H1 (cell line): ENCODE measurements at regions not wholly inside any gene's neighbourhood (a gene's known extent, or its start where the extent isn't known, plus 50 kb on each side); places are given as distances from the start of the nearest gene placed in this dataset.

Experiments
- CTCF ChIA-PET: fragments of 300-600 bp; sonication (Branson Sonifier 250); formaldehyde crosslinking; loops from one replicate; lab custom pipeline; 2021; ENCODE audit not compliant: partially characterized antibody; lab: Charles Lee
- POLR2A ChIA-PET: fragments of 300-600 bp; sonication (Branson Sonifier 250); formaldehyde crosslinking; loops from one replicate; lab custom pipeline; 2021; ENCODE audit warnings: inconsistent platforms; ENCODE audit not compliant: partially characterized antibody; lab: Charles Lee
- DNase-seq, 2 experiments: peaks; one replicate each; pipeline versions ENCODE4 v3.0.0 to v3.0.0-alpha.2; 2010 to 2022; ENCODE audit warnings: low spot score in 2 of 2, low read depth in 1 of 2, mixed read lengths in 1 of 2
- FAIRE-seq: peaks from 2 replicates; lab custom pipeline; 2011; peaks lifted over from hg19 to GRCh38; lab: Jason Lieb, UNC
- H2AFZ ChIP-seq: 2 replicates; pipeline ENCODE4 v1.8.1; 2012; ENCODE audit warnings: low read length, inconsistent platforms
- H2AK5ac ChIP-seq: 2 replicates; pipeline ENCODE4 v1.6.1; 2013; ENCODE audit warnings: low read depth, low read length
- H2BK120ac ChIP-seq: replicated peaks from 2 replicates; pipeline ENCODE3; 2013; ENCODE audit warnings: low read depth, low read length, inconsistent platforms
- H2BK12ac ChIP-seq: 2 replicates; pipeline ENCODE4 v1.6.1; 2013; ENCODE audit warnings: low read depth, low read length
- H2BK15ac ChIP-seq: 2 replicates; pipeline ENCODE4 v1.6.1; 2013; ENCODE audit warnings: low read length
- H2BK20ac ChIP-seq: 2 replicates; pipeline ENCODE4 v1.6.1; 2013; ENCODE audit warnings: low read length
- H2BK5ac ChIP-seq: 2 replicates; pipeline ENCODE4 v1.6.1; 2013; ENCODE audit warnings: low read depth, low read length
- H3K14ac ChIP-seq: 2 replicates; pipeline ENCODE4 v1.6.1; 2013; ENCODE audit warnings: inconsistent platforms; ENCODE audit not compliant: insufficient read length
- H3K18ac ChIP-seq: 2 replicates; pipeline ENCODE4 v1.6.1; 2013; ENCODE audit warnings: low read length; ENCODE audit errors: extremely low read depth
- H3K23ac ChIP-seq: 2 replicates; pipeline ENCODE4 v1.6.1; 2013; ENCODE audit warnings: inconsistent platforms; ENCODE audit not compliant: insufficient read length
- H3K23me2 ChIP-seq: 2 replicates; pipeline ENCODE4 v1.6.1; 2013; ENCODE audit warnings: low read depth, low read length
- H3K27ac ChIP-seq: 2 replicates; pipeline ENCODE4 v1.6.1; 2011; ENCODE audit warnings: low read depth, low read length, inconsistent platforms
- H3K27me3 ChIP-seq, 4 experiments: replicated peaks in 1 of 4; 1 replicate in 1 of 4; 2 replicates in 3 of 4; pipeline versions ENCODE4 v1.6.1 to v1.8.1; 2011 to 2013; ENCODE audit warnings: low read length in 3 of 4, mild to moderate bottlenecking in 3 of 4, inconsistent platforms in 2 of 4, mixed read lengths in 2 of 4, moderate library complexity in 1 of 4; ENCODE audit not compliant: control insufficient read depth in 3 of 4, insufficient read depth in 3 of 4; ENCODE audit errors: extremely low read depth in 1 of 4
- H3K36me3 ChIP-seq, 4 experiments: 2 replicates each; pipeline versions ENCODE4 v1.6.1 to v1.8.1; 2011 to 2013; ENCODE audit warnings: mild to moderate bottlenecking in 4 of 4, low read length in 3 of 4, moderate library complexity in 2 of 4, control low read depth in 1 of 4, inconsistent platforms in 1 of 4; ENCODE audit not compliant: insufficient read depth in 4 of 4, control insufficient read depth in 2 of 4
- H3K4ac ChIP-seq: replicated peaks from 2 replicates; pipeline ENCODE3; 2013; ENCODE audit warnings: low read length, low read depth, mixed read lengths, inconsistent platforms; ENCODE audit not compliant: insufficient read length
- H3K4me1 ChIP-seq, 4 experiments: replicated peaks in 1 of 4; 1 replicate in 1 of 4; 2 replicates in 3 of 4; pipeline versions ENCODE4 v1.6.1 to v1.8.1; 2011 to 2013; ENCODE audit warnings: low read length in 3 of 4, inconsistent platforms in 2 of 4, mixed read lengths in 1 of 4; ENCODE audit not compliant: insufficient read depth in 4 of 4, control insufficient read depth in 3 of 4
- H3K4me2 ChIP-seq, 2 experiments: 2 replicates each; pipeline versions ENCODE4 v1.6.1 to v1.8.1; 2011 to 2013; ENCODE audit warnings: low read depth in 2 of 2, low read length in 2 of 2, control low read depth in 1 of 2, inconsistent platforms in 1 of 2, mild to moderate bottlenecking in 1 of 2; ENCODE audit not compliant: insufficient read depth in 1 of 2
- H3K4me3 ChIP-seq, 4 experiments: fragments of 200-600, 300-600 bp in 1 of 4; sonication (generic), shearing (Covaris generic), sonication (Bioruptor Twin) in 1 of 4; 2 replicates each; pipeline versions ENCODE4 v1.5.1 to v1.8.1; 2011 to 2016; ENCODE audit warnings: low read length in 4 of 4, low read depth in 3 of 4, control low read depth in 2 of 4, inconsistent platforms in 2 of 4, mild to moderate bottlenecking in 2 of 4, mixed read lengths in 1 of 4, moderate library complexity in 1 of 4; ENCODE audit not compliant: insufficient read depth in 2 of 4; ENCODE audit errors: extremely low read depth in 1 of 4
- H3K56ac ChIP-seq: replicated peaks from 2 replicates; pipeline ENCODE3; 2013; ENCODE audit warnings: low read depth, mild to moderate bottlenecking, mixed read lengths, low read length, inconsistent platforms; ENCODE audit not compliant: insufficient read length
- H3K79me1 ChIP-seq: 2 replicates; pipeline ENCODE4 v1.6.1; 2013; ENCODE audit warnings: low read depth, low read length, control low read depth
- H3K79me2 ChIP-seq, 2 experiments: 2 replicates each; pipeline versions ENCODE4 v1.6.1 to v1.8.1; 2012 to 2013; ENCODE audit warnings: low read length in 2 of 2, mild to moderate bottlenecking in 2 of 2, inconsistent platforms in 1 of 2; ENCODE audit not compliant: insufficient read depth in 2 of 2, control insufficient read depth in 1 of 2
- H3K9ac ChIP-seq, 4 experiments: replicated peaks in 1 of 4; 1 replicate in 1 of 4; 2 replicates in 3 of 4; pipeline versions ENCODE4 v1.6.1 to v1.8.1; 2011 to 2013; ENCODE audit warnings: low read depth in 3 of 4, low read length in 3 of 4, control low read depth in 2 of 4, mild to moderate bottlenecking in 2 of 4, moderate library complexity in 2 of 4, inconsistent platforms in 1 of 4; ENCODE audit errors: extremely low read depth in 1 of 4
- H3K9me3 ChIP-seq, 2 experiments: 2 replicates each; pipeline versions ENCODE4 v1.6.1 to v1.8.1; 2012 to 2013; ENCODE audit warnings: mild to moderate bottlenecking in 2 of 2, moderate library complexity in 2 of 2, control low read depth in 1 of 2, inconsistent platforms in 1 of 2, low read depth in 1 of 2, low read length in 1 of 2, mixed read lengths in 1 of 2; ENCODE audit not compliant: insufficient read depth in 2 of 2
- H4K20me1 ChIP-seq, 2 experiments: replicated peaks in 1 of 2; 2 replicates each; pipeline versions ENCODE3 to v1.8.1; 2011 to 2013; ENCODE audit warnings: inconsistent platforms in 2 of 2, low read length in 2 of 2, mild to moderate bottlenecking in 1 of 2; ENCODE audit not compliant: insufficient read depth in 2 of 2, control insufficient read depth in 1 of 2
- H4K5ac ChIP-seq: 2 replicates; pipeline ENCODE4 v1.6.1; 2013; ENCODE audit warnings: low read length, low read depth, mixed read lengths, inconsistent platforms; ENCODE audit not compliant: insufficient read length
- H4K8ac ChIP-seq: 2 replicates; pipeline ENCODE4 v1.8.0; 2013; ENCODE audit warnings: mild to moderate bottlenecking, moderate library complexity, low read length, inconsistent platforms; ENCODE audit not compliant: insufficient read depth; ENCODE audit errors: extremely low read depth
- H4K91ac ChIP-seq: replicated peaks from 2 replicates; pipeline ENCODE3; 2013; ENCODE audit warnings: low read length, mixed read lengths, inconsistent platforms; ENCODE audit not compliant: insufficient read length
- BRCA1 ChIP-seq: IDR thresholded peaks from 2 replicates; pipeline ENCODE4 v1.6.1; 2012; ENCODE audit warnings: low read depth, low read length, improper control_type of control experiment
- CHD2 ChIP-seq: IDR thresholded peaks from 2 replicates; pipeline ENCODE4 v1.6.1; 2012; ENCODE audit warnings: low read length, improper control_type of control experiment
- CTBP2 ChIP-seq: IDR thresholded peaks from 2 replicates; pipeline ENCODE4 v1.7.0; 2011; ENCODE audit warnings: borderline replicate concordance, mild to moderate bottlenecking, moderate library complexity, mixed read lengths, low read length; ENCODE audit not compliant: insufficient read depth, insufficient read length
- FOSL1 ChIP-seq: IDR thresholded peaks from 2 replicates; pipeline ENCODE4 v1.6.1; 2011; ENCODE audit warnings: mild to moderate bottlenecking, low read depth, low read length, moderate library complexity; ENCODE audit not compliant: insufficient read depth
- GABPA ChIP-seq: IDR thresholded peaks from 2 replicates; pipeline ENCODE4 v1.6.1; 2011; ENCODE audit warnings: mild to moderate bottlenecking, low read length, moderate library complexity, borderline replicate concordance; ENCODE audit not compliant: insufficient read depth
- HDAC6 ChIP-seq: IDR thresholded peaks from one replicate; pipeline ENCODE4 v1.7.1; 2012; ENCODE audit warnings: low read depth, mild to moderate bottlenecking, inconsistent platforms, low read length, moderate library complexity
- KDM1A ChIP-seq: fragments of 200-600, 300-600 bp; sonication (generic); IDR thresholded peaks from 2 replicates; pipeline ENCODE4 v1.7.1; 2016; ENCODE audit warnings: mild to moderate bottlenecking, low read length, borderline replicate concordance
- MAFK ChIP-seq: IDR thresholded peaks from 2 replicates; pipeline ENCODE4 v1.6.1; 2012; ENCODE audit warnings: low read depth, mild to moderate bottlenecking, improper control_type of control experiment, low read length
- POU5F1 ChIP-seq: IDR thresholded peaks from 2 replicates; pipeline ENCODE4 v1.6.1; 2011; ENCODE audit warnings: low read depth, mild to moderate bottlenecking, low read length, moderate library complexity
- RBBP5 ChIP-seq: IDR thresholded peaks from 2 replicates; pipeline ENCODE4 v1.7.1; 2012; ENCODE audit warnings: low read depth, mild to moderate bottlenecking, inconsistent platforms, low read length, moderate library complexity, borderline replicate concordance
- RXRA ChIP-seq: IDR thresholded peaks from 2 replicates; pipeline ENCODE4 v1.6.1; 2011; ENCODE audit warnings: low read depth, mild to moderate bottlenecking, low read length, moderate library complexity; ENCODE audit not compliant: insufficient read depth
- WGBS, 2 experiments: shearing (Covaris generic) in 1 of 2; methylation state at CpG; one replicate each; pipeline versions ENCODE4 v1.1.6 to v1.1.7; 2013 to 2015; ENCODE audit warnings: low lambda C conversion rate in 2 of 2, mixed read lengths in 2 of 2, inconsistent platforms in 1 of 2, low coverage in 1 of 2, missing lambda C conversion rate in 1 of 2; ENCODE audit not compliant: insufficient replicate concordance in 2 of 2, insufficient coverage in 1 of 2, insufficient read length in 1 of 2; ENCODE audit errors: extremely low coverage in 1 of 2, missing lambda C conversion rate in 1 of 2; 5-methylcytosine and 5-hydroxymethylcytosine counted together

- no peak overlapping the region for H2AK5ac ChIP-seq
- no peak overlapping the region for H4K91ac ChIP-seq
- no peak overlapping the region for H3K4ac ChIP-seq
- H2BK5ac ChIP-seq = no peak overlapping the region
- H4K5ac ChIP-seq = peak overlapping the region; percentile 35
- H2BK120ac ChIP-seq = no peak overlapping the region
- no peak overlapping the region for H3K9ac ChIP-seq
- 81% methylated on average over 1 of the region's 1 CpG; no CpG with 5 or more reads in 1 of the 2 experiments for WGBS, 2 experiments
- H3K18ac ChIP-seq = no peak overlapping the region; the same call in 1 of the 2 replicates
- no peak overlapping the region for H2BK20ac ChIP-seq
- no peaks in the 10 kb centered on the region for H3K27me3 ChIP-seq
- no peak overlapping the region for H3K27ac ChIP-seq
- H3K4me2 ChIP-seq = no peak overlapping the region; a peak in 1 of 4 replicates
- H3K9me3 ChIP-seq = no peaks in the 10 kb centered on the region
- no peak for FAIRE-seq
- no peak overlapping the region for H2AFZ ChIP-seq
- no peak for DNase-seq
- no peak overlapping the region for H3K14ac ChIP-seq
- CTCF ChIA-PET = interaction anchor here (0.6 kb wide), 2 partner anchors 214 to 339 kb away, joined by 3 to 5 read pairs; no protein-coding TSS in a partner anchor
- no peak overlapping the region for H3K56ac ChIP-seq
- H3K4me1 ChIP-seq = 0 out of 7 replicates have a peak, but pooled peaks cover 0 to 4% (median 0%) of the 10 kb centered on the region in 4 experiments
- no peak for TF ChIP-seq KDM1A
- TF ChIP-seq RBBP5 = no peak
- no peak for TF ChIP-seq RXRA
- no peak for TF ChIP-seq HDAC6
- no peak for TF ChIP-seq MAFK
- no peak for TF ChIP-seq CTBP2
- no peak for TF ChIP-seq POU5F1
- TF ChIP-seq GABPA = no peak
- no peak for TF ChIP-seq CHD2
- TF ChIP-seq FOSL1 = no peak
- TF ChIP-seq BRCA1 = no peak
- no peaks in the 10 kb centered on the region for H3K79me1 ChIP-seq
- POLR2A ChIA-PET = no interaction called here
- H2BK15ac ChIP-seq = no peak overlapping the region
- no peak overlapping the region for H4K8ac ChIP-seq
- no peaks in the 10 kb centered on the region for H4K20me1 ChIP-seq
- no peak overlapping the region for H3K4me3 ChIP-seq
- no peak overlapping the region for H3K23ac ChIP-seq
- 0 out of 2 replicates have a peak overlapping the region, but pooled peaks have one; percentile 44 for H2BK12ac ChIP-seq
- H3K23me2 ChIP-seq = no peaks in the 10 kb centered on the region
- H3K79me2 ChIP-seq = no peaks in the 10 kb centered on the region
- H3K36me3 ChIP-seq = no peaks in the 10 kb centered on the region
Observed at GRCh38 chr4:127069675-127070074, 563.1 kb upstream of the INTU start.
